Endodermal cell (in vitro differentiated cells): ENCODE measurements at regions not wholly inside any gene's neighbourhood (a gene's known extent, or its start where the extent isn't known, plus 50 kb on each side); places are given as distances from the start of the nearest gene placed in this dataset.
A peak's percentile ranks its signal among the peaks of the same experiment; 100 is the strongest.

Experiments used
- DNase-seq: peaks from one replicate; pipeline ENCODE4 v3.0.0-alpha.2; 2017
- H3K27ac ChIP-seq: 2 replicates; pipeline ENCODE4 v1.5.1; 2013; ENCODE audit warnings: mild to moderate bottlenecking, low read depth, low read length, moderate library complexity
- H3K27me3 ChIP-seq: 2 replicates; pipeline ENCODE4 v1.6.1; 2013; ENCODE audit warnings: mild to moderate bottlenecking, low read length, moderate library complexity; ENCODE audit not compliant: insufficient read depth, control insufficient read depth, poor library complexity, severe bottlenecking
- H3K36me3 ChIP-seq: 2 replicates; pipeline ENCODE4 v1.7.0; 2013; ENCODE audit warnings: mild to moderate bottlenecking, low read length, moderate library complexity; ENCODE audit not compliant: control insufficient read depth, insufficient read depth
- H3K4me1 ChIP-seq: one replicate; pipeline ENCODE4 v1.7.0; 2013; ENCODE audit warnings: low read length; ENCODE audit not compliant: control insufficient read depth, insufficient read depth
- H3K4me3 ChIP-seq: 2 replicates; pipeline ENCODE4 v1.5.1; 2013; ENCODE audit warnings: mild to moderate bottlenecking, low read length, moderate library complexity
- H3K9ac ChIP-seq: 2 replicates; pipeline ENCODE4 v1.6.1; 2013; ENCODE audit warnings: mild to moderate bottlenecking, low read length, moderate library complexity; ENCODE audit not compliant: poor library complexity, severe bottlenecking; ENCODE audit errors: extremely low read depth
- H3K9me3 ChIP-seq: 2 replicates; pipeline ENCODE4 v1.6.1; 2013; ENCODE audit warnings: mild to moderate bottlenecking, low read length, moderate library complexity; ENCODE audit not compliant: control insufficient read depth
- H3K27ac Mint-ChIP-seq: 2 replicates; pipeline ENCODE4 v1.8.0; 2020; ENCODE audit warnings: mixed read lengths
- H3K27me3 Mint-ChIP-seq: 2 replicates; pipeline ENCODE4 v1.8.0; 2021; ENCODE audit warnings: mild to moderate bottlenecking, mixed read lengths; ENCODE audit not compliant: insufficient read depth
- H3K36me3 Mint-ChIP-seq: 2 replicates; pipeline ENCODE4 v1.8.0; 2020; ENCODE audit warnings: low read depth, mixed read lengths
- H3K4me1 Mint-ChIP-seq: 2 replicates; pipeline ENCODE4 v1.8.0; 2020; ENCODE audit warnings: mixed read lengths
- H3K4me3 Mint-ChIP-seq: 2 replicates; pipeline ENCODE4 v1.8.0; 2020; ENCODE audit warnings: mild to moderate bottlenecking, moderate library complexity, mixed read lengths
- H3K9me3 Mint-ChIP-seq: 2 replicates; pipeline ENCODE4 v1.8.0; 2020; ENCODE audit warnings: mild to moderate bottlenecking, mixed read lengths
- CTCF ChIP-seq: fragments of 200-600 bp; sonication (generic); conservative IDR thresholded peaks from 2 replicates; pipeline ENCODE4 v1.5.0; 2021; ENCODE audit warnings: antibody characterized with exemption, mild to moderate bottlenecking
- WGBS, 2 experiments: methylation state at CpG; one replicate each; pipeline versions ENCODE4 v1.1.5 to v1.1.7; 2013; ENCODE audit warnings: missing lambda C conversion rate in 2 of 2, mixed read lengths in 1 of 2; ENCODE audit not compliant: insufficient coverage in 1 of 2, insufficient read length in 1 of 2; 5-methylcytosine and 5-hydroxymethylcytosine counted together

DNA sequence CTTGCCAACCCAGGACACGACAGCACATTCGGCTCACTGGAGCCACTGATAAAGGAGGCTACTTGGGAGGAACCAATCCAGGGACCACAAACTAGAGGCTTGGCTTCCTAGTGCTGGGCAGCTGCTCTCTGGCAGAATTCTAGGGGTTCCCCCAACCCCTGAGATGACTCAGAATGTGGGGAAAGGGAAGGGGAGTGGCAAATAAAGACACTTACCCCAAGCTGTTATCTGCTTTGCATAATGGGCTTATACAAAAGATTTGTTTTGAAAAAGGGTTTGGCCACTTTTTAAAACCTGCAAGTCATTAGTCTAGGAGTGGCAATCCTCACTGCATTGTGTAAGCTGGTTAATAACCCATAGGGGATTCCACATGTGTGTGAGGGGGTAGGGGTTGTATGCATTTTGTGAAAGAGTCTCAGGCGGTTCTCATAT lies 64.1 kb upstream of the LMO1 start:
- no peak overlapping the region for H3K9ac ChIP-seq
- H3K27ac ChIP-seq: no peak overlapping the region
- H3K4me1 ChIP-seq: no peaks in the 10 kb centered on the region
- peaks cover 19% of the 10 kb centered on the region for H3K4me1 Mint-ChIP-seq
- H3K27me3 ChIP-seq: no peaks in the 10 kb centered on the region
- no peaks in the 10 kb centered on the region for H3K9me3 ChIP-seq
- H3K9me3 Mint-ChIP-seq: no peaks in the 10 kb centered on the region
- H3K36me3 Mint-ChIP-seq: no peaks in the 10 kb centered on the region
- peaks cover 11% of the 10 kb centered on the region for H3K27me3 Mint-ChIP-seq
- H3K4me3 Mint-ChIP-seq: no peak overlapping the region
- no peaks in the 10 kb centered on the region for H3K36me3 ChIP-seq
- no peak overlapping the region for H3K27ac Mint-ChIP-seq
- no peak for TF ChIP-seq CTCF
- WGBS, 2 experiments: 64 to 71% methylated on average over 3 of the region's 3 CpGs
- DNase-seq: no peak
- H3K4me3 ChIP-seq: no peak overlapping the region

DNA sequence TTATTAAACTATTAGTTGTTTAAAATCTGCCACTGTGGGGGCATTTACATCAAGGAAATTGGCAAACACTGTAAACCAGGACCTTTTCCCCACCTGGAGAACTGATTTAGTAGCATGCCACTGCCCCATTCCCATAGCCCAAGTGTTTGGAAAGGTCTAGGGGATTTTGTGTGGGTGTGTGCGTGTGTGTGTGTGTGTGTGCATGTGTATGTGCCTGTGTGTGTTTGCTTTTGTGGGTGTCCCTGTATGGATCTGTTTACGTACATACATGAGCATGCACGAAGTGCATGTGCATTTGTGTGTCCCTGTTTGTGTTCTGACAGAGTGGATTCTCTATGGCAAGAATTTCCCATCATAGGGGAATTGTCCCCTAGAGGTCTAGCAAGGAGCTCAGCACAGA lies 62.7 kb upstream of the LMO1 start:
- H3K27me3 ChIP-seq: no peaks in the 10 kb centered on the region
- WGBS, 2 experiments: 86 to 100% methylated on average over 2 to 3 of the region's 3 CpGs
- no peak for DNase-seq
- Mint-ChIP-seq H3K27ac (no peak overlapping the region), H3K27me3 (peaks cover 17% of the 10 kb centered on the region), H3K36me3 (no peaks in the 10 kb centered on the region), H3K4me1 (peaks cover 19% of the 10 kb centered on the region), H3K9me3 (peaks cover 5% of the 10 kb centered on the region), H3K4me3 (no peak overlapping the region)
- H3K9ac ChIP-seq: no peak overlapping the region
- no peaks in the 10 kb centered on the region for H3K4me1 ChIP-seq
- no peaks in the 10 kb centered on the region for H3K36me3 ChIP-seq
- no peak overlapping the region for H3K27ac ChIP-seq
- H3K9me3 ChIP-seq: peaks cover 4% of the 10 kb centered on the region
- no peak overlapping the region for H3K4me3 ChIP-seq
- no peak for TF ChIP-seq CTCF

DNA sequence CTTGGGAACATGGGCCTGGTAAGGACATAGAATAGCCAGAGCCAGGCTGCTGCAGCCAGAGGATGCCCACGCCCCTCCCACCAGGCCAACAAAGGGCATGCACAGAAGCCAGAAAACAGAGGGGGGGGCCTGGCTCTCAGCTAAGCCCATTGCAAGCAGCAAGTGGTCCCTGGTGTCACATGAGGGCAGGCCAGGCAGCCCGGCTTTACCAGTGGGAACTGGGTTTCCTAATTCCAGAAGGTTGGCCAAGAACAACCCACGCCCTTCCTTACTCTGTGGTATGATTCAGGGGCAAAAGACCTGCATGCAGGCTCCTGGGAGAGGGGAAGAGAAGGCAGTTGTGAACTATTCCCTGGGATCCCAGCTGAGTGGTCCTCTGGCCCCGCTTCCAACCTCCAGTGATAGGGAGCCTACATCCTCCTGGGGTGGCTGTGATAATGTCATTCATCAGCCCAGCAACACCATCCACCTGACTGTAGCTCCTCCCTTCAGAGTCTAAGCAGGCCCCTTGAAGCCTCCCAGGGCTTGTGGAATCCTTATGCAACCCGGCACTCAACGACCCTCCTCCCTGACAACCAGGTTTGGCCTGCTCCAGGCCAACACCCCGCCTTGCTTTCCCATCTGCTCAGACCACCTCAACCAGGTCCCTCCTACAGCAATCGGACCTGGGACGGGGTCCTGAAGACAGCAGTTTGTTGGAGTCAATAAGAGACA lies 62.1 kb upstream of the LMO1 start:
- DNase-seq: peak; percentile 77
- H3K9me3 Mint-ChIP-seq: peaks cover 5% of the 10 kb centered on the region

More for the DNA sequence above, 62.1 kb upstream of the LMO1 start:
- Histone ChIP-seq H3K27ac (no peak overlapping the region), H3K4me1 (no peaks in the 10 kb centered on the region), H3K4me3 (no peak overlapping the region), H3K36me3 (no peaks in the 10 kb centered on the region), H3K27me3 (no peaks in the 10 kb centered on the region), H3K9ac (no peak overlapping the region), H3K9me3 (peaks cover 4% of the 10 kb centered on the region)
- Mint-ChIP-seq H3K36me3 (no peaks in the 10 kb centered on the region), H3K27ac (no peak overlapping the region), H3K27me3 (peaks cover 14% of the 10 kb centered on the region), H3K4me3 (no peak overlapping the region), H3K4me1 (peaks cover 19% of the 10 kb centered on the region)
- no peak for TF ChIP-seq CTCF
- WGBS, 2 experiments: 67 to 82% methylated on average over 5 to 9 of the region's 9 CpGs
